SK-N-SH treated with all-trans-retinoic acid at 6 μM for 48 hours (cell line): ENCODE measurements at regions not wholly inside any gene's neighbourhood (a gene's known extent, or its start where the extent isn't known, plus 50 kb on each side); places are given as distances from the start of the nearest gene placed in this dataset.

Experiments
- ATAC-seq: fragments of 200-7000 bp; cut with Tn5 transposase; 3 replicates; pipeline ENCODE4 v1.9.1; 2020; ENCODE audit warnings: mild to moderate bottlenecking, moderate library complexity
- BACH2 ChIP-seq: fragments of 250-450 bp; sonication (Bioruptor Pico); IDR thresholded peaks from 2 replicates; pipeline ENCODE4 v1.9.0; 2021; ENCODE audit warnings: mild to moderate bottlenecking, borderline replicate concordance
- CSDC2 ChIP-seq: fragments of 250-450 bp; sonication (Bioruptor Pico); IDR thresholded peaks from 2 replicates; pipeline ENCODE4 v1.5.0; 2020; ENCODE audit warnings: mild to moderate bottlenecking, moderate library complexity
- ESRRG ChIP-seq: fragments of 250-450 bp; sonication (Bioruptor Pico); IDR thresholded peaks from 2 replicates; pipeline ENCODE4 v1.6.1; 2021; ENCODE audit warnings: mild to moderate bottlenecking
- GLIS3 ChIP-seq: fragments of 250-450 bp; sonication (Bioruptor Pico); IDR thresholded peaks from 2 replicates; pipeline ENCODE4 v1.5.0; 2020; ENCODE audit warnings: mild to moderate bottlenecking, moderate library complexity
- ISL1 ChIP-seq: fragments of 250-450 bp; sonication (Bioruptor Pico); IDR thresholded peaks from 2 replicates; pipeline ENCODE4 v2.1.2; 2022; ENCODE audit warnings: mild to moderate bottlenecking, moderate library complexity
- OSR1 ChIP-seq: fragments of 250-450 bp; sonication (Bioruptor Pico); IDR thresholded peaks from 2 replicates; pipeline ENCODE4 v1.8.0; 2022; ENCODE audit warnings: moderate library complexity, mild to moderate bottlenecking, inconsistent platforms
- RARB ChIP-seq: fragments of 250-450 bp; sonication (Bioruptor Pico); IDR thresholded peaks from 2 replicates; pipeline ENCODE4 v1.8.0; 2021; ENCODE audit warnings: mild to moderate bottlenecking, moderate library complexity
- SNAI2 ChIP-seq: fragments of 250-450 bp; sonication (Bioruptor Pico); IDR thresholded peaks from 2 replicates; pipeline ENCODE4 v1.5.0; 2020; ENCODE audit warnings: mild to moderate bottlenecking, moderate library complexity
- TCF4 ChIP-seq: fragments of 250-450 bp; sonication (Bioruptor Pico); IDR thresholded peaks from 2 replicates; pipeline ENCODE4 v1.8.0; 2021; ENCODE audit warnings: mild to moderate bottlenecking, moderate library complexity, borderline replicate concordance
- ZC3H10 ChIP-seq: fragments of 250-450 bp; sonication (Bioruptor Pico); IDR thresholded peaks from 2 replicates; pipeline ENCODE4 v1.5.1; 2021; ENCODE audit warnings: mild to moderate bottlenecking, moderate library complexity
- ZFP3 ChIP-seq: fragments of 250-450 bp; sonication (Bioruptor Pico); IDR thresholded peaks from 2 replicates; pipeline ENCODE4 v1.5.0; 2020; ENCODE audit warnings: mild to moderate bottlenecking, moderate library complexity
- ZFP30 ChIP-seq: fragments of 450-650 bp; formaldehyde crosslinking; IDR thresholded peaks from 2 replicates; pipeline ENCODE4 v1.5.0; 2022; ENCODE audit warnings: mild to moderate bottlenecking, moderate library complexity
- ZNF565 ChIP-seq: fragments of 450-650 bp; formaldehyde crosslinking; conservative IDR thresholded peaks from 2 replicates; pipeline ENCODE4 v1.5.0; 2020; ENCODE audit warnings: low read depth, mild to moderate bottlenecking, moderate library complexity
- ZNF70 ChIP-seq: fragments of 450-650 bp; formaldehyde crosslinking; IDR thresholded peaks from 2 replicates; pipeline ENCODE4 v1.5.0; 2020; ENCODE audit warnings: mild to moderate bottlenecking, moderate library complexity
- TF ChIP-seq, protein P1 (sequence below): fragments of 250-450 bp; sonication (Bioruptor Pico); IDR thresholded peaks from 2 replicates; pipeline ENCODE4 v1.5.0; 2020; ENCODE audit warnings: mild to moderate bottlenecking, moderate library complexity
- TF ChIP-seq, protein P2 (sequence below): fragments of 250-450 bp; sonication (Bioruptor Pico); IDR thresholded peaks from 2 replicates; pipeline ENCODE4 v1.8.0; 2021; ENCODE audit warnings: low read depth, mild to moderate bottlenecking, moderate library complexity, borderline replicate concordance
- TF ChIP-seq, protein P3 (sequence below): fragments of 250-450 bp; sonication (Bioruptor Pico); IDR thresholded peaks from 2 replicates; pipeline ENCODE4 v1.5.1; 2021; ENCODE audit warnings: mild to moderate bottlenecking, moderate library complexity
- TF ChIP-seq, protein P4 (sequence below): fragments of 250-450 bp; sonication (Bioruptor Pico); IDR thresholded peaks from 2 replicates; pipeline ENCODE4 v1.8.0; 2020; ENCODE audit warnings: mild to moderate bottlenecking, moderate library complexity, borderline replicate concordance
- TF ChIP-seq, protein P5 (sequence below): fragments of 250-450 bp; sonication (Bioruptor Pico); IDR thresholded peaks from 2 replicates; pipeline ENCODE4 v1.5.1; 2020; ENCODE audit warnings: low read depth, mild to moderate bottlenecking, moderate library complexity

DNA sequence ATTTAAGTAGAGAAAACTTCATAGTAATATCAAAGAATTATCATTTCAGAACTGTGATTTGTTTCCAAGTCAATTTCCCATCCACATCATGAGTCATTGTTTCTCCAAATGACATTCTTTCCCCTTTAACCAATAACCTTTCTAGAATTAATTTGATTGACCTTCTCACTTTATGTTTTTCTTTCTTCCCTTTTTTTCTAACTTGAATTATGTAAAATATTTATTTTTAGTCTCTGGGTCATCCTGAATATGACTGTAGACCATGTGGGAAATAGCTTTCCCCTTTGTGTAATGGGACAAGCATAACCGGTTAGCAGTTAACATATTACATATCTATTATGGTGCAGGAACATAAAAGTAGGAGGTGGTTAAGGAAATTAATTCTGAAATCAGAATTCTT is 291.1 kb downstream of the GJA1 start:
- TF ChIP-seq ZNF565 (CRISPR knock-in tag) = no peak
- TF ChIP-seq CSDC2 (CRISPR knock-in tag) = no peak
- TF ChIP-seq ESRRG (CRISPR knock-in tag) = no peak
- TF ChIP-seq ZFP3 = no peak
- no peak for TF ChIP-seq ZFP30 (CRISPR knock-in tag)
- TF ChIP-seq, protein P1, sequence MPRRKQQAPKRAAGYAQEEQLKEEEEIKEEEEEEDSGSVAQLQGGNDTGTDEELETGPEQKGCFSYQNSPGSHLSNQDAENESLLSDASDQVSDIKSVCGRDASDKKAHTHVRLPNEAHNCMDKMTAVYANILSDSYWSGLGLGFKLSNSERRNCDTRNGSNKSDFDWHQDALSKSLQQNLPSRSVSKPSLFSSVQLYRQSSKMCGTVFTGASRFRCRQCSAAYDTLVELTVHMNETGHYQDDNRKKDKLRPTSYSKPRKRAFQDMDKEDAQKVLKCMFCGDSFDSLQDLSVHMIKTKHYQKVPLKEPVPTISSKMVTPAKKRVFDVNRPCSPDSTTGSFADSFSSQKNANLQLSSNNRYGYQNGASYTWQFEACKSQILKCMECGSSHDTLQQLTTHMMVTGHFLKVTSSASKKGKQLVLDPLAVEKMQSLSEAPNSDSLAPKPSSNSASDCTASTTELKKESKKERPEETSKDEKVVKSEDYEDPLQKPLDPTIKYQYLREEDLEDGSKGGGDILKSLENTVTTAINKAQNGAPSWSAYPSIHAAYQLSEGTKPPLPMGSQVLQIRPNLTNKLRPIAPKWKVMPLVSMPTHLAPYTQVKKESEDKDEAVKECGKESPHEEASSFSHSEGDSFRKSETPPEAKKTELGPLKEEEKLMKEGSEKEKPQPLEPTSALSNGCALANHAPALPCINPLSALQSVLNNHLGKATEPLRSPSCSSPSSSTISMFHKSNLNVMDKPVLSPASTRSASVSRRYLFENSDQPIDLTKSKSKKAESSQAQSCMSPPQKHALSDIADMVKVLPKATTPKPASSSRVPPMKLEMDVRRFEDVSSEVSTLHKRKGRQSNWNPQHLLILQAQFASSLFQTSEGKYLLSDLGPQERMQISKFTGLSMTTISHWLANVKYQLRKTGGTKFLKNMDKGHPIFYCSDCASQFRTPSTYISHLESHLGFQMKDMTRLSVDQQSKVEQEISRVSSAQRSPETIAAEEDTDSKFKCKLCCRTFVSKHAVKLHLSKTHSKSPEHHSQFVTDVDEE (CRISPR knock-in tag) = no peak
- TF ChIP-seq, protein P2, sequence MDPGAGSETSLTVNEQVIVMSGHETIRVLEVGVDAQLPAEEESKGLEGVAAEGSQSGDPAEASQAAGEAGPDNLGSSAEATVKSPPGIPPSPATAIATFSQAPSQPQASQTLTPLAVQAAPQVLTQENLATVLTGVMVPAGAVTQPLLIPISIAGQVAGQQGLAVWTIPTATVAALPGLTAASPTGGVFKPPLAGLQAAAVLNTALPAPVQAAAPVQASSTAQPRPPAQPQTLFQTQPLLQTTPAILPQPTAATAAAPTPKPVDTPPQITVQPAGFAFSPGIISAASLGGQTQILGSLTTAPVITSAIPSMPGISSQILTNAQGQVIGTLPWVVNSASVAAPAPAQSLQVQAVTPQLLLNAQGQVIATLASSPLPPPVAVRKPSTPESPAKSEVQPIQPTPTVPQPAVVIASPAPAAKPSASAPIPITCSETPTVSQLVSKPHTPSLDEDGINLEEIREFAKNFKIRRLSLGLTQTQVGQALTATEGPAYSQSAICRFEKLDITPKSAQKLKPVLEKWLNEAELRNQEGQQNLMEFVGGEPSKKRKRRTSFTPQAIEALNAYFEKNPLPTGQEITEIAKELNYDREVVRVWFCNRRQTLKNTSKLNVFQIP (CRISPR knock-in tag) = no peak
- ATAC-seq = no peak

DNA sequence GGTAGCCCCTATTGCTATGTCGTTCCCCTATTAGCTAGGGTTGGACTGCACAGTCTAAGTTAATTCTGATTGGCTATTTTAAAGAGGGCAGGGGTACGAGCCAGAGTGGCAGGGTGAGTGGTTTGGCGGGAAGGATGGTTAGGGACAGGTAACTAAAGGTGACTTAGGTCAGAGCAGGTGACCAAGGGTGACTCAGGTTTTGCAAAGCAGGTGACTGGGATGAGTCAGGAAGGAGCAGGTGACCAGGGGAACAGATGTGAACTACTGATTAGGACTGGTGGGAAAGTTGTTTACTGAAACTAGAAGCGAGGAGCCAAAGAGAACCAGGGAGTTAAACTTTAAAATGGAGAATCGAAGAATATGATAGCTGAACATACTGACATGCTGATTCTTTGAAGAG is 295.2 kb downstream of the GJA1 start:
- ATAC-seq = no peak
- TF ChIP-seq, protein P3, sequence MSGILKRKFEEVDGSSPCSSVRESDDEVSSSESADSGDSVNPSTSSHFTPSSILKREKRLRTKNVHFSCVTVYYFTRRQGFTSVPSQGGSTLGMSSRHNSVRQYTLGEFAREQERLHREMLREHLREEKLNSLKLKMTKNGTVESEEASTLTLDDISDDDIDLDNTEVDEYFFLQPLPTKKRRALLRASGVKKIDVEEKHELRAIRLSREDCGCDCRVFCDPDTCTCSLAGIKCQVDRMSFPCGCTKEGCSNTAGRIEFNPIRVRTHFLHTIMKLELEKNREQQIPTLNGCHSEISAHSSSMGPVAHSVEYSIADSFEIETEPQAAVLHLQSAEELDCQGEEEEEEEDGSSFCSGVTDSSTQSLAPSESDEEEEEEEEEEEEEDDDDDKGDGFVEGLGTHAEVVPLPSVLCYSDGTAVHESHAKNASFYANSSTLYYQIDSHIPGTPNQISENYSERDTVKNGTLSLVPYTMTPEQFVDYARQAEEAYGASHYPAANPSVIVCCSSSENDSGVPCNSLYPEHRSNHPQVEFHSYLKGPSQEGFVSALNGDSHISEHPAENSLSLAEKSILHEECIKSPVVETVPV (CRISPR knock-in tag) = no peak
- TF ChIP-seq ZNF70 (CRISPR knock-in tag) = no peak
- TF ChIP-seq ISL1 (CRISPR knock-in tag) = no peak
- no peak for TF ChIP-seq BACH2 (CRISPR knock-in tag)
- TF ChIP-seq, protein P4, sequence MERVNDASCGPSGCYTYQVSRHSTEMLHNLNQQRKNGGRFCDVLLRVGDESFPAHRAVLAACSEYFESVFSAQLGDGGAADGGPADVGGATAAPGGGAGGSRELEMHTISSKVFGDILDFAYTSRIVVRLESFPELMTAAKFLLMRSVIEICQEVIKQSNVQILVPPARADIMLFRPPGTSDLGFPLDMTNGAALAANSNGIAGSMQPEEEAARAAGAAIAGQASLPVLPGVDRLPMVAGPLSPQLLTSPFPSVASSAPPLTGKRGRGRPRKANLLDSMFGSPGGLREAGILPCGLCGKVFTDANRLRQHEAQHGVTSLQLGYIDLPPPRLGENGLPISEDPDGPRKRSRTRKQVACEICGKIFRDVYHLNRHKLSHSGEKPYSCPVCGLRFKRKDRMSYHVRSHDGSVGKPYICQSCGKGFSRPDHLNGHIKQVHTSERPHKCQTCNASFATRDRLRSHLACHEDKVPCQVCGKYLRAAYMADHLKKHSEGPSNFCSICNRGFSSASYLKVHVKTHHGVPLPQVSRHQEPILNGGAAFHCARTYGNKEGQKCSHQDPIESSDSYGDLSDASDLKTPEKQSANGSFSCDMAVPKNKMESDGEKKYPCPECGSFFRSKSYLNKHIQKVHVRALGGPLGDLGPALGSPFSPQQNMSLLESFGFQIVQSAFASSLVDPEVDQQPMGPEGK (CRISPR knock-in tag) = no peak
- no peak for TF ChIP-seq ZNF565 (CRISPR knock-in tag)
- TF ChIP-seq, protein P5, sequence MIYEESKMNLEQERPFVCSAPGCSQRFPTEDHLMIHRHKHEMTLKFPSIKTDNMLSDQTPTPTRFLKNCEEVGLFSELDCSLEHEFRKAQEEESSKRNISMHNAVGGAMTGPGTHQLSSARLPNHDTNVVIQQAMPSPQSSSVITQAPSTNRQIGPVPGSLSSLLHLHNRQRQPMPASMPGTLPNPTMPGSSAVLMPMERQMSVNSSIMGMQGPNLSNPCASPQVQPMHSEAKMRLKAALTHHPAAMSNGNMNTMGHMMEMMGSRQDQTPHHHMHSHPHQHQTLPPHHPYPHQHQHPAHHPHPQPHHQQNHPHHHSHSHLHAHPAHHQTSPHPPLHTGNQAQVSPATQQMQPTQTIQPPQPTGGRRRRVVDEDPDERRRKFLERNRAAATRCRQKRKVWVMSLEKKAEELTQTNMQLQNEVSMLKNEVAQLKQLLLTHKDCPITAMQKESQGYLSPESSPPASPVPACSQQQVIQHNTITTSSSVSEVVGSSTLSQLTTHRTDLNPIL = no peak
- TF ChIP-seq GLIS3 (CRISPR knock-in tag) = no peak
- TF ChIP-seq ZFP30 (CRISPR knock-in tag) = no peak

DNA sequence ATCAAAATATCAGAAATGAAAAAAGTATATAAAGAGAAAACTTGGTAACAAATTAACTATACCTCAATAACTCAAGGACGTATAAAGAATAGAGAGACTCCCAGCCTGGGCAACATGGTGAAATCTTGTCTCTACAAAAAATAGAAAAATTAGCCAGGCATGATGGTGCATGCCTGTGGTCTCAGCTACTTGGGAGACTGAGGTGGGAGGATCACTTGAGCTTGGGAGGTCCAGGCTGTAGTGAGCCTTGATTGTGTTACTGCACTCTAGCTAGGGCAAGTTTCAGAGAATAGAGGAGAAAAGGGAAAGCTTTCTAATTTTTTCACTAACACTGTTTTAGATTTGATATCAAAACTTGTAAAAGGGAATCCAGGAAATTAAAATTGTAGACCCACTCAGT is 295.9 kb downstream of the GJA1 start:
- TF ChIP-seq ZNF70 (CRISPR knock-in tag) = no peak
- TF ChIP-seq TCF4 (CRISPR knock-in tag) = no peak
- no peak for TF ChIP-seq RARB (CRISPR knock-in tag)
- no peak for TF ChIP-seq SNAI2 (CRISPR knock-in tag)
- TF ChIP-seq, protein P3 (CRISPR knock-in tag) = no peak
- TF ChIP-seq, protein P5 = no peak
- TF ChIP-seq, protein P1 (CRISPR knock-in tag) = no peak
- no peak for TF ChIP-seq OSR1 (CRISPR knock-in tag)
- TF ChIP-seq ZFP3 = no peak
- TF ChIP-seq ZC3H10 = no peak
- no peak for ATAC-seq
